ENCODE measurements at regions not wholly inside any gene's neighbourhood (a gene's known extent, or its start where the extent isn't known, plus 50 kb on each side); places are given as distances from the start of the nearest gene placed in this dataset.

GRCh38 chr10:59064080-59064692, 112.3 kb upstream of the PHYHIPL start:
- in situ Hi-C loops (cut with MboI; ENCODE audit: low pct_unique_long_range_greater_than_20kb, low sequenced_read_pairs) = no loop called here
- no peak for DNase-seq

- no peak for DNase-seq
- in situ Hi-C loops (cut with MboI; ENCODE audit: low pct_unique_long_range_greater_than_20kb, low sequenced_read_pairs) = no loop called here
These were observed 111.5 kb upstream of the PHYHIPL start for GRCh38 chr10:59064759-59065539.

GRCh38 chr10:59068581-59069191, 107.8 kb upstream of the PHYHIPL start:
- no peak for DNase-seq
- in situ Hi-C loops (cut with MboI; ENCODE audit: low pct_unique_long_range_greater_than_20kb, low sequenced_read_pairs) = no loop called here

- in situ Hi-C loops (cut with MboI; ENCODE audit: low pct_unique_long_range_greater_than_20kb, low sequenced_read_pairs) = no loop called here
- no peak for DNase-seq
These were observed 104.4 kb upstream of the PHYHIPL start for GRCh38 chr10:59072038-59072437.

GRCh38 chr10:59073456-59074053, 102.9 kb upstream of the PHYHIPL start:
- DNase-seq = no peak
- in situ Hi-C loops (cut with MboI; ENCODE audit: low pct_unique_long_range_greater_than_20kb, low sequenced_read_pairs) = no loop called here

- no peak for DNase-seq
- in situ Hi-C loops (cut with MboI; ENCODE audit: low pct_unique_long_range_greater_than_20kb, low sequenced_read_pairs) = no loop called here
These were observed 100.9 kb upstream of the PHYHIPL start for GRCh38 chr10:59075576-59075975.

GRCh38 chr10:59077855-59078254, 98.6 kb upstream of the PHYHIPL start:
- DNase-seq = no peak
- in situ Hi-C loops (cut with MboI; ENCODE audit: low pct_unique_long_range_greater_than_20kb, low sequenced_read_pairs) = no loop called here

- DNase-seq = no peak
- in situ Hi-C loops (cut with MboI; ENCODE audit: low pct_unique_long_range_greater_than_20kb, low sequenced_read_pairs) = no loop called here
These were observed 97.5 kb upstream of the PHYHIPL start for GRCh38 chr10:59078978-59079377.

- in situ Hi-C loops (cut with MboI; ENCODE audit: low pct_unique_long_range_greater_than_20kb, low sequenced_read_pairs) = no loop called here
- no peak for DNase-seq
These were observed 96.8 kb upstream of the PHYHIPL start for GRCh38 chr10:59079386-59080226.

GRCh38 chr10:59082249-59082648, 94.2 kb upstream of the PHYHIPL start:
- DNase-seq = no peak
- in situ Hi-C loops (cut with MboI; ENCODE audit: low pct_unique_long_range_greater_than_20kb, low sequenced_read_pairs) = no loop called here

- in situ Hi-C loops (cut with MboI; ENCODE audit: low pct_unique_long_range_greater_than_20kb, low sequenced_read_pairs) = no loop called here
- no peak for DNase-seq
These were observed 91.4 kb upstream of the PHYHIPL start for GRCh38 chr10:59085054-59085453.

- in situ Hi-C loops (cut with MboI; ENCODE audit: low pct_unique_long_range_greater_than_20kb, low sequenced_read_pairs) = no loop called here
- no peak for DNase-seq
These were observed 90.5 kb upstream of the PHYHIPL start for GRCh38 chr10:59085711-59086502.

- DNase-seq = no peak
- in situ Hi-C loops (cut with MboI; ENCODE audit: low pct_unique_long_range_greater_than_20kb, low sequenced_read_pairs) = no loop called here
These were observed 89.0 kb upstream of the PHYHIPL start for GRCh38 chr10:59087486-59087885.

- no peak for DNase-seq
- in situ Hi-C loops (cut with MboI; ENCODE audit: low pct_unique_long_range_greater_than_20kb, low sequenced_read_pairs) = no loop called here
These were observed 87.4 kb upstream of the PHYHIPL start for GRCh38 chr10:59088912-59089573.

GRCh38 chr10:59090817-59091622, 85.4 kb upstream of the PHYHIPL start:
- no peak for DNase-seq
- in situ Hi-C loops (cut with MboI; ENCODE audit: low pct_unique_long_range_greater_than_20kb, low sequenced_read_pairs) = no loop called here

GRCh38 chr10:59093461-59093860, 83.0 kb upstream of the PHYHIPL start:
- no peak for DNase-seq
- in situ Hi-C loops (cut with MboI; ENCODE audit: low pct_unique_long_range_greater_than_20kb, low sequenced_read_pairs) = no loop called here

- no peak for DNase-seq
- in situ Hi-C loops (cut with MboI; ENCODE audit: low pct_unique_long_range_greater_than_20kb, low sequenced_read_pairs) = no loop called here
These were observed 79.8 kb upstream of the PHYHIPL start for GRCh38 chr10:59096631-59097030.

Measured in KBM-7 (cell line).